Stimulated activated CD8-positive, alpha-beta memory T cell treated with anti-CD3 and anti-CD28 coated beads, Interleukin-4, amount 100 ng/mL, for 4 hours (primary cell): ENCODE measurements at regions not wholly inside any gene's neighbourhood (a gene's known extent, or its start where the extent isn't known, plus 50 kb on each side); places are given as distances from the start of the nearest gene placed in this dataset.

Source experiments
- DNase-seq, 2 donors: peaks; one replicate each; pipeline ENCODE4 v3.0.0-alpha.2; 2020; ENCODE audit warnings: low read depth in 2 of 2, low spot score in 1 of 2

DNA sequence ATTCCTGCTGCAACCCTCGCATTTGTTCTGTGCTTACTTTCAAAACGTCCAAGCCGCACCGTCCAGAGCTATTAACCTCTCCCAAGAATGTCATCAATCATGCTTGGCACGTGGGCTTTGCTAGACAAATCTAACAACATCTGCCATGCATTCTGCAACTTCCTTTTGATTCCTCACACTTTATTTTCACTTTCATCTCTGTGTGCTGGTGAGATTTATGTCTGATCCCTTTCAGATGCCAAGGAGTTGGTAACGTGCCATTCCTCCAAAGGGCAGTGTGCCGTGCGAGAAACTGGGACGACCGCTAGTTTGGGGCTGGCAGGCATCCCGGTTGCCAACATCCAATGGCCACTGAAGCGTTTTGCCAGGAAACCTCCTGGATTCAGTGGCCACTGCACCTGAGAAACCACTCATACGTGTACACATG lies 230.0 kb upstream of the PARD3B start:
- DNase-seq = no peak

DNA sequence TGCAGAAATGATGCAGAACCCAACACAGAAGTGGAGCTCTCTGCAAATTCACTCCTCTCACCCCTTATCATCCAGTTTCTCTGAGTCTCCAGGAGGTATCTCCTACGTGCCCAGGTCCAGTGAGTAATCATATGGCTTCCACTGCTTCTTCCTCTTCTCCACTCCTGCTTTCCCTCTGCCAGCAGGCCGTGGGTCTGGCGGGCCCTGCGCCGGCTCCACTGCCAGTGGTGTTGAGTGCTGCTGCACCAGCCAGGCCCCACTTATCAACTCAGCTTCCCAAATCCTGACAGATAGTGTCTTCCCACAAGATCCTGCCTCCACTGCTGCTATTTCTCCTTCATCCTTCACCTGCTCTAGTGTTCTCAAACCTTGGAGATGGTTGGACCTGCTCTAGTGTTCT lies 227.6 kb upstream of the PARD3B start:
- DNase-seq = no peak

DNA sequence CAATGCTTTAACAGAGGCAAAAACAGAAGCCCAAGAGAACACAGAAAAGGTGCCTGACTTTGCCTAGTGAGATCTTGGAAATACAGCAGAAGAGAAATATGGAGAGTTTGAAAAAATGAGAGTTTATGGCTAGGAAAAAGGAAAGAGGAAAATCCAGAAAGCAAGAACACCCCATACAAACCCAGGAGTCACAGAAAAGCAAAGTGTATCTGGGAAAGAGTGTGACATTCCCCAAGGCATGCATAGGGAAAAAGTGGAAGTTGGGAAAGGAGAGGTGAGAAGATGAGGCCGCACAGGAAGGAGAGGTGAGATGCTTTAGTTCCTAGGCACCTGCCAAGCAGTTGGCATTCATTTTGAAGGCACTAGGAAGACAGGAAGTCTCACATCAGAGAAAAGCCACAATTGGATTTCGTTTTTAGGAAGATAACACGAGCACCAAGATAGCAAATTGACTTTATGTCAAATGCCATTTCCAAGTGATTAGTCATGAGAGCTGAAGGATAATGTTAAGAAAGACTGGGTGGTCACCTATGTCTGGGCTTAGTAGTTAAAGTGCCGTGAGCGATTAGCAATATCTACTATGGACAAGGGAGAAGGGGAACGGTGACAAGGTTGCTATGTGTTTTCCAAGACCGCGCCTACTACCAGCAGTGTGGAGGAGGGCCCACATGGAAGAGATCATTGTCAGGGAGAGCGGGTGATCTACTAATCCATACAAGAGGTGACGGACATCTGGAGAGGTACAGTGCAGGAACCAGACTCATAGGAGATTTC lies 224.1 kb upstream of the PARD3B start:
- no peak for DNase-seq

DNA sequence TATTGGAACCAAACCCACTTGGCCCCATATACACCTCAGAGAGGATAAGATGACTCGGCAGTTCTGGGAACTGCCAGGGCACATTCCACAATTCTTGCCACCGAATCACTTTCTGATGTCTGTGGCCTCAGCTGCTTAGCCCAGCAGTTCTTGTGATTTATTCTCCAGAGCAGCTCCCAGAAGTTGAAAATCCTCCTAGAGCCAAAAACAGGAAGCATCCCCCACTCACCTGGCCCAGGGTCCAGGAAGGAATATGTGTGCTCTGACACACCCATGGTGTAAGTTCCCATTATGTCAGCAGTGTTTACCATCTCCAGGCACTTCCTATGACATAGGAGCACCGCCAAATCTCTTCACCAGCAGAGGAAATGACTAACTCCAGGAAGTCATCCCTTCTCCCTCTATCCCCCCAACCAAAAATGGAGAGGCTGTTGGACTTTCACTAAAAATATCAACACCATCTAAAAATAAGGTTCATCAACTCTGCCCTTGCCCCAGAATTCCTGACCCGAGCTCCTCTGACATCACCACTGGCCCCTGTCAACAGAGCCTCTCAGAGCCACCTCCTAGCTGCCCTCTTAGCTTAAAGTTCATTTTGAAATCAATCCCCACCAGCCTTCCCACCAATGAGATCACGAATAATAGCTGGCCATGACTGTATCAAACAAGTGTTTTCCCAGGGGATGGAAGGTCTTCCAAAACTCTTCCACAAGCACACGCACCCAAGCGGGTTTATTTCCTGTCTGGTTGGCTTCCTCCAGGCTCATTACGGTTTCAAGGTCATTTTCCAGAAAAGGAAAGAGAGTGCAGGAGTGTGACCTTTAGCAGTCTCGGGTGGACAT lies 223.1 kb upstream of the PARD3B start:
- no peak for DNase-seq

DNA sequence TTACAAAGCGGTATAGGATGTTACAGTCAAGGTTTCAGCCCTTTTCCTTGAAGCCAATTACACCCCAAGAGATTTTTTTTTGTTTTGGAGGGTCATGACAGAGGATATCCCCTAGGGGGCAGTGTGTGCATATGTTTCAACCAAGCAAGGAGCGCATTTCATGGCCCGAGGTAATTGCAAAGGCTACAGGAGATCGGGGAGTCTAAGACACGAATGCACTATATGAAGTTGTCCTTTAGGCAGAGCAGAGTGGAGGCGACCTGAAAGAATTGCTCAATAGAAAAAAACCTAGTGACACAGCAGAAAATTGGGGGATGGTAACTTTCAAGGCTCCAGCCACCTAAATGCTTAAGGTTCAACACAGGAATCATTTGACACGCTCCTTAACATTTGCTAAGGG lies 219.8 kb upstream of the PARD3B start:
- DNase-seq = peak in 1 of 2 donors; percentile 6

DNA sequence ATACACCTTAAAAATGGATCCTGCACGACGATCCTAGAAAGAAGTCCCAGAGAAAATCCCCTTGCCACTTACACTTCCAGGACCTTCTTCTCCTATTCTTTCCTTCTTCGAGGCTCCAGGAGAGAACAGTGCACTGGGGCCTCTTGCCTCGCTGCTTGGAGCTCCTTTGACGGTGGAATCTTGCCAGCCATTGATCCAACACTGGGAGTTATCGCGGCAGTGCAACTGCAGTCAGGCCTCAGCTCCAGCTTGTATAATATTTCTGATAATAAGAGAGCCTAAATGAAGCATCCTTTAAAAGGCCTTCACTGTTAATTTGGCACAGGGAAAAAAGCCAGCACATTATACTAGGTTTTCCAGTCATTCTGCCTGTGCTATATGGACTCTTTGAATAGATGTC lies 216.9 kb upstream of the PARD3B start:
- DNase-seq = no peak

DNA sequence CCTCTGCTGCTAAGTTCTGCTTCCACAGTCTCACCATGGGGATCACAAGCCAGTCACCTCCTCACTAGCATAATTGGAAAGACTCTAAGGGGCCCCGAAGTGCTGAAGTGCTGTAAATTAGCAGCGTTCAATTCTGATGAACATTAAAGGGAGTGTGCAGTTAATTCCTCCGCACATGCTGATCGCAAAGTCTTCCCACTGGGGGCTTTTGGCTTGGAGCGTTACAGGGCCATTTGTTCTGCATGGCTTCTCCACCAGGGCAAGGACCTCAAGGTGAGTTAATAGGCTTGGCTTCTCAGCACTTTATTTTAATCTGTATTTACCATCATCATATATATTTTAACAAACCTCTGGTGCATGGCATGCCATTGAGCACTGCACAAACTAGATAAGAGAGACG lies 216.3 kb upstream of the PARD3B start:
- no peak for DNase-seq

DNA sequence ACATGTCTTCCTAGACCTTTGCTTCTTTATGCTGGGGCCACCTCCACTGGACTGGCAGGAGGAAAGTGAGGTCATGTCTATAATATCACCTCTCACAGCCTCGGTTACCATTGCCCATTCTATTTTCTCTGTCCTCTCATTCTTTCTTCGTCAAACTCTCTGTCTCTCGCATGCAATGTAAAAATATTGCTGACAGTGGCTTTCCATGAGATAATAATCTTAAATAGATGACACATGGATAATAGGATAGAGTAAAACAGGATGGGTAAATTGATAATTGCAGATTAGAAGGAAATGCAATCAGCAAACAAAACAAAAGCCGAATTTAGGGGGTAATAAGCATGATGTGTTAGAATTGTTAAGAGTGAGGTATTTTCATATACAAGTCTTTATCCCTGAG lies 215.7 kb upstream of the PARD3B start:
- no peak for DNase-seq

DNA sequence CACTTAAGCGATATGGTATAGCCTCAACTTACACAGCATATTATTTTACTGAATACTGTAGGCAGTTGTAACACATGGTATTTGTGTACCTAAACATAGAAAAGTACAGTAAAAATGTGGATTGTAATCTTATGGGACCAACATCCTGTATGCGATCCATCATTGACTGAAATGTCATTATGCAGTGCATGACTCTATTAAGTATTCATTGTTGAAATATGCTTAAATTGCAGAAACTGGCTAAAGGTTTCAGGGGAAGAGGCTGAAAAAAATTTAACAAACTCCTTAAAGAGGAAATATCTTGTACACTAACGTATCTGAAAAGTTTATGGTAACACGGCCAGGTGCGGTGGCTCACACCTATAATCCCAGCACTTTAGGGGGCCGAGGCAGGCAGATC lies 214.1 kb upstream of the PARD3B start:
- no peak for DNase-seq

DNA sequence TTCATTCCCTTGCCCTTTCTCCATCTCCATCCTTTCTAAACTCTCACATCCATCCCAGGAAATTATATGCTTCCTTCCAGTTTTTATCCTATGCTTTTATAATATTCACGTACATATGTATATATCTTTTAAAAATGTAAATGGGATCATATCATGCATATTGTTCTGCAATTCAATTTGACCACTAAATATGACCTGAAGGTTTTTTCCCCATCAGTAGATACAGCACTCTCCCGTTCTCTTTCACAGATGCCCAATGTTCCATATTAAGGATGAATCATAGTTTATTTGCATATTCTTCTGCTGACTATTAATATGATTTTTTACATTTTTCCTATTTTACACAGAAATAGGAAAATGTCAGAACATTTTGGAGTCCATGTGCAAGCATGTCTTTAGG lies 213.3 kb upstream of the PARD3B start:
- no peak for DNase-seq

DNA sequence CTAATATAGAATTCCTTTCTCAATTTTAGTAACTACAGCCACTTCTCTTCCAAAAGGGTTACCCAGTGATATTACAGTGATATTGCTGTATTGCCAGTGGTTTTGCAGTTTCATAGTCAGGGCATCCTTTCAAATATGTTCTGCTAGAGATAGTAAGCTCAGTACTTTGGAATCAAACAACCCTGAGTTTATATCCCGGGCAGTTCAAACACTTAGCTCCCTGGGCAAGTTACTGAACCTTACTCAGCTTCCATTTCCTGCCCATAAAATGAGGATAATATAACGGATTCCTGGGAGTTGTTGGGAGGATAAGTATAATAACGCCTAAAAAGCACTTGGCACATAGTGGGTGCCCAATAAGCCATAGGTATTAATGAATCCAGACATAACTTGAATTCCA lies 212.6 kb upstream of the PARD3B start:
- no peak for DNase-seq

DNA sequence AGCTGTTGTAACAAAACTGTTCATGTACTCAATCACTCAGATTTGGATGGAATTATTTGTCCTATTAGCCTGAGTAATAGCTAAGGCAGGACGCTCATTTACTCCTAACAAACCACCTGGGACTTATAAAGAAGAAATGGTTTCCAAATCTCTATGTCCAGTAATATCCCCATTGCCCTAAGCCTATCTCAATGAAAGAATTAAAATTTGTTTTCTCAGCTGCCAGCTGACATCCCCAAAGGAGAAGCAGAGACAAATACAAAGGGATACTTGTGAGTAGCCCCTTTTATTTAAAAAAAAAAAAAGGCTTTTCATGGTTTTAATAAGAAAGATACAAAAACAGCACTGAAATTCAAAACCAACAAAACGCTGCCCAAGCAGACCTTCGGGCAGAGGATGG lies 211.4 kb upstream of the PARD3B start:
- DNase-seq = no peak

DNA sequence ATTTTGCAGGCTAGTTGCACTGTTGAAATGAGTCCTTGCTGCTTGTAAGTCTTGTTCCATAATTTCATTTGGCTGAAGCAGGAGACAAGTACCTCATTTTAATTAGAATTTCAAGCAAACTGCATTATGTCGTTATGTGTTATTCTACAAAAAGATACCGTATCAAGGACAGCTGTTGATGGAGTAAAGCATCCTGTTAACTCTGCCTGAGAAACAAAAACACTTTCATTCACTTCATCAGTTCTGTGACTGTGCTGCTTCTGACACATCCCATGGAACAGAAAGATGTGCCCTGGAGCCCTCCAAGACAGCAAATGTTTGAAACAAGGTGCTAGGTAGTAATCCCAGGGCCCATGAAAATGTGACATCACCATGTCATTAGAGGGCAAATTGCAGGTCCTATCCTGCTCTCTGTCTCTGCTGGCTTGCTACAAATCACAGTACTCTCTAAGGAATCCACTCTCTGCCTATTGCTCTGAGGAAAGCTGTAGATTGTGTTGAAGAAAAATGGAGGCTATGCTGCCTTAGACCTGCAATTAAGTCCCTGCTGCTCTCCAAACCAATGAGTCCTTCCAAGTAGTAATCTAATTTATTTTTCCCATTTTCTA lies 209.7 kb upstream of the PARD3B start:
- no peak for DNase-seq

DNA sequence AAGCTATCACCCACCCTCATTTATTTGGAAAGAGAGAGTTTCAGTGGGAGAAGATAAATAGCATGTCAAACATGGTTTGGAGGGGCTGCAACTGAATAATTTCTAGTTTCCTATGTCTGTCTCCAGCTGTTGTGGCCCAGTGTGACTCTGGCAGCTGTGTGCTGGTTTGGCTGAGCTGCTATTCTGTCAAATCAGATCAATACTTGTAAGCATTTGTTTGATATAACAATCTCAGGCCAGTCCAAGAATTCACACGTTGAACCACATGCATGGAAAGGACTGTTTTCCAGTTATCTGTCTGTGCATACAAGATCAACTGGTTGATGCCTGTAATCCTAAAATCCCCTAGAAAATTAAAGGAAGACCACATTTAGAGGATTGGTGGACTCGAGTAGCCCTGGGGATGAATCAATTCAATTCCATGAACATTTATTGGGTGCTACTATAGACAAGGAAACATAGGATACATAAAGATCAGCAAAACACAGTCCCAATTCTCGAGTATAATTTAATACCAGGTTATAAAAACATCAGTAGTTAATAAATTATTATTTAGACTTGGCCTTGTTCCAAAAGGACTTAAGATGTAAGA lies 209.0 kb upstream of the PARD3B start:
- DNase-seq = no peak

DNA sequence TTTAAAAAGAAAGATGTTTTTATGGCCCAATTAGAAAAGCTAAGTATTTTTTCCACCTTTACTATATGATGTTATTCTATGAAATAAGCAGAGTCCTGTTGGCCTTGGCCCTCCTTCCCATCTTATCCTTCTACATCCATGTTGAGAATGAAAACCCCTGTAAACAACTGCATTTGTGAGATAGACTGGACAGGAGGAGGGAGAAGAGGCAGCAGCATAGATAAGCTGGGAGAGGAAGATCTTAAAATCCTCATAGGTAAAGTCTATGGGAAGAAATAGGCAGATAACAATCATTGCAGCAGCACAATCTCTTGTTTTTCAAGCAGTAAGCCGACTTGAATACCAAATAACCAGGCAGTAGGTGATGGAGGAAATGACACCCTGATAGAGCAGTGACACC lies 207.6 kb upstream of the PARD3B start:
- DNase-seq = no peak

DNA sequence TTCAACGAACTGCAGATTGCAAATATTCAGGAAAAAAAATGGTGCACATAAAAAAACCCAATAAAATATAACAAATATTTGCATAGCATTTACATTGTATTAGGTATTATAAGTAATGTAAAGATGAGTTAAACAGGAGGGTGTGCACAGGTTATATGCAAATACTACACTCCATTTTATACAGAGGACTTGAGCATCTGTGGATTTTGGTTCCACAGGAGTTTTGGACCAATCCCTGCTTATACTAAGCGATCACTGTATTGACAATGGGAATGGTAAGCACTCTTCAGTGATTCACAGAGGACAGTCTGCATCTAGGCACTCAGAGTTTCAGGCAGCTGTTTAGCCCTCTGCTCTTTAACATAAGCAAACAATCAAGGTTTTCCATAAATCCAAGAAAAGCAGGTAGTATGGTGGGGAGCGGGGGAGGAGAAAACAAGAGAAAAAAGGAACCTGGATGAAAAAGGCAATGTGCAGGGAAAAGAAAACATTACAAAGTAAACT lies 206.0 kb upstream of the PARD3B start:
- no peak for DNase-seq

DNA sequence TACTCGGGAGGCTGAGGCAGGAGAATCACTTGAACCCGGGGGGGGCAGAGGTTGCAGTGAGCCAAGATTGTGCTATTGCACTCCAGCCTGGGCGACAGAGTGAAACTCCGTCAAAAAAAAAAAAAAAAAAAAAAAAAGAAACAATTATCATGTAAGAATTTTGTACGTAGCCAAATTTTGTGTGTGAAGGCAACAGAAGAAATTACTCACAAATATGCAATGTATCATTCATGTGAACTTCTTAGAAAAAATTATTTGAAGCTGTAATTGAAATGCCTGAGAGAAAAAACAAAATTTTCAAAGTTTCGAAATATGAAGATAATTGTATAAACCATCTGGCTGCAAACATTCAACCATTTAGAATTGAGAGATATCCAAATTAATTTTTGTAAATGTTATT lies 204.8 kb upstream of the PARD3B start:
- DNase-seq = no peak

DNA sequence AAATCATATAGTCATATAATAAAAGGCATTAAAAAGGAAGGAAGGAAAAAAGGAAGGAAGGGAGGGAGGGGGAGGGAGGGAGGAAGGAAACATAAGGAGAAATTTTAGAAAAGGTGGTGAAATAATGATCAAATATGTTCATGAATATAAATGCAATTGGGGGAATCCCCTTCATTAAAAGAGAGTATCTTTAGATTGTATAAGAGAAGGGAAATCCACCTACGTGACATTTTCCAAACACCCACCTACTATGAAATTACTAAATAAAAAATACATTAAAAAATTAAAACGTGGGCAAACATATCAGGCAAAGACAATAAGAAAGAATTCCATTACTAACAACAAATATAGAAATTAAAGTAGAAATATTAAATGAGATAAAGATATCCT lies 203.4 kb upstream of the PARD3B start:
- DNase-seq = no peak

DNA sequence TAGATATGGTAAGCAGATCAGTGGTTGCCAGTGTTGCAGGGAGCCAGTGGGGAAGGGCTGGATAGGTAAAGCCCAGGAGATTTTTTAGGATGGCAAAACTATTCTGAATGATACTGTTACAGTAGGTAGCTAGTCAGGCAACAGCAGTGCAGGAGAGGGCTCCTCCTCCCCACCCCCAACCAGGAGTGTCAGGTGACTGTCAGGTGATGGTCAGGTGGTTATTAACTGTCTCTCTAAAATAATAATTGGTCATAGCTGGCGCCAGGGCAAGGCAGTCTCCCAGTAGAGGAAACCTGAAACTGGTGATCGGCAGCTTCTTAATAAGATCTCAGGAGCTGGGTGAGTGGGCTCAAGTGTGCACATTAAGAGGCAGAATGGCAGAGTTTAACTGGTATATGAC lies 201.6 kb upstream of the PARD3B start:
- DNase-seq = no peak

DNA sequence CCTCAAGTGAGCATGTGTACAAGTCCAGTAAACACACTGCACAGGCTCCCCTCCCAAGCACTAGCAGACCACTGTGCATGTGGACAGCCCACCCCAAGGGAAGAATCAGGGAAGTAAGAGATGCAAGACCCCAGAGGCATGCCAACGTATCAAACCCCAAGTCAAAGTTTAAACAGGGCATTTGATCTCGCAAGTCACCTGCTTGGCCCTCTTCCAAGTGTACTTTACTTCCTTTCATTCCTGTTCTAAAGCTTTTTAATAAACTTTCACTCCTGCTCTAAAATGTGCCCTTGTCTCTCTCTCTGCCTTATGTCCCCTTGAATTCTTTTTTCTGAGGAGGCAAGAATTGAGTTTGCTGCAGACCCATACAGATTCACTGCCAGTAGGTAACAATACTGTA lies 201.2 kb upstream of the PARD3B start:
- DNase-seq = no peak

DNA sequence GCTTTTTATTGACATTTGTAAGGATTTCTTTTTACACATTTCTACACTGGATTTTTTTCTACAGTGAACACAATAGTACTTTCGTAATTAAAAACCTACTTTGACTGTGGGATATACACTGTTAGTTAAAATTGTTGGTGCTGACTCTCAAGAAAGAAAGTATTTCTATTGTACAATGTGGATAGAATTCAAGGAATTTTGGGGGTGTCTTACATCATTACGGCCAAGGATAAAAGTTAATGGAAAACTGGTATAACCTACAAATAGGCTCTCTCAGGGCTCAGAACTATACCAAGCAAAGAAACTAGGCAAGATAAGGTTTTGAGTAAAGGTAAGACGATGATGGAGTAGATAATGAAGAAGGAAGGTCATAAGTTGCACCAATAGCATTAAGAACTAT lies 198.4 kb upstream of the PARD3B start:
- DNase-seq = no peak

DNA sequence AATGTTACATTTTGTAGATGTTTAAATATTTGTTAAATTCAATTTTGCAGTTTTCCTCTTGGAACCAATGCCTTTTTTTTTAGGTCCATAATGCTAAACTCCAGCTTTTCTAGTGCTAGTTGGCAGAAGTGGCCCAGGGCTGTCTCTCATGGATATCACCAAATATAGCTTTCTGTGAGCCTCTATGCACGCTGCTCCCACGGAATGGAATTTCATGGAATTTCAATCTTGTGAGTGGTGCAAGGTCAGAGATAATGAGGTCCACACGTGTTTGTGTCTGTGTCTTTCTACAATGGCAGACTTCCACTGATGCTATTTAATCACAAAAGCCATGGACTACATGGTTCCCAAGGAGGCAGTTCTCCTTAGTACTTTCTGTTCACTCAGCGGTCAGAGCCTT lies 191.5 kb upstream of the PARD3B start:
- DNase-seq = no peak
